ENCODE measurements at regions not wholly inside any gene's neighbourhood (a gene's known extent, or its start where the extent isn't known, plus 50 kb on each side); places are given as distances from the start of the nearest gene placed in this dataset.
A peak's percentile ranks its signal among the peaks of the same experiment; 100 is the strongest.

- Histone ChIP-seq H3K79me2 (ENCODE audit: control insufficient read depth, low read length) (no peaks in the 10 kb centered on the region), H3K27ac (ENCODE audit: low read depth, low read length) (no peak overlapping the region), H4K20me1 (ENCODE audit: control insufficient read depth, insufficient read depth, low read depth, low read length) (no peaks in the 10 kb centered on the region), H3K4me1 (ENCODE audit: control insufficient read depth, low read length) (no peaks in the 10 kb centered on the region), H3K4me2 (ENCODE audit: low read length) (no peak overlapping the region), H3K27me3 (ENCODE audit: control insufficient read depth, low read length) (peaks cover 5% of the 10 kb centered on the region; the same call in 1 of the 2 replicates), H3K9me2 (replicated peaks; ENCODE audit: control insufficient read depth, low read length) (no peaks in the 10 kb centered on the region), H3K4me3 (ENCODE audit: low read length) (no peak overlapping the region), H3K36me3 (ENCODE audit: control insufficient read depth, low read length) (no peaks in the 10 kb centered on the region), H3K9me3 (ENCODE audit: control insufficient read depth, insufficient read depth, low read length) (no peaks in the 10 kb centered on the region), H3F3A (ENCODE audit: control insufficient read depth, insufficient read depth) (no peaks in the 10 kb centered on the region)
- TF ChIP-seq EZH2phosphoT487 (IDR thresholded peaks at IDR 0.05; ENCODE audit: borderline replicate concordance, low read length): no peak
- TF ChIP-seq, protein P1, sequence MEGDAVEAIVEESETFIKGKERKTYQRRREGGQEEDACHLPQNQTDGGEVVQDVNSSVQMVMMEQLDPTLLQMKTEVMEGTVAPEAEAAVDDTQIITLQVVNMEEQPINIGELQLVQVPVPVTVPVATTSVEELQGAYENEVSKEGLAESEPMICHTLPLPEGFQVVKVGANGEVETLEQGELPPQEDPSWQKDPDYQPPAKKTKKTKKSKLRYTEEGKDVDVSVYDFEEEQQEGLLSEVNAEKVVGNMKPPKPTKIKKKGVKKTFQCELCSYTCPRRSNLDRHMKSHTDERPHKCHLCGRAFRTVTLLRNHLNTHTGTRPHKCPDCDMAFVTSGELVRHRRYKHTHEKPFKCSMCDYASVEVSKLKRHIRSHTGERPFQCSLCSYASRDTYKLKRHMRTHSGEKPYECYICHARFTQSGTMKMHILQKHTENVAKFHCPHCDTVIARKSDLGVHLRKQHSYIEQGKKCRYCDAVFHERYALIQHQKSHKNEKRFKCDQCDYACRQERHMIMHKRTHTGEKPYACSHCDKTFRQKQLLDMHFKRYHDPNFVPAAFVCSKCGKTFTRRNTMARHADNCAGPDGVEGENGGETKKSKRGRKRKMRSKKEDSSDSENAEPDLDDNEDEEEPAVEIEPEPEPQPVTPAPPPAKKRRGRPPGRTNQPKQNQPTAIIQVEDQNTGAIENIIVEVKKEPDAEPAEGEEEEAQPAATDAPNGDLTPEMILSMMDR (IDR thresholded peaks at IDR 0.05; ENCODE audit: low read depth, low read length, poor library complexity, severe bottlenecking): no peak
Measured at GRCh38 chr1:94339206-94339927, 78.8 kb upstream of the ABCD3 start.

GRCh38 chr1:94336991-94337390 is 81.2 kb upstream of the ABCD3 start:
- Histone ChIP-seq H3K4me2 (ENCODE audit: low read length) (no peak overlapping the region), H3K4me3 (ENCODE audit: low read length) (no peak overlapping the region), H3K9me2 (replicated peaks; ENCODE audit: control insufficient read depth, low read length) (no peaks in the 10 kb centered on the region), H3K79me2 (ENCODE audit: control insufficient read depth, low read length) (no peaks in the 10 kb centered on the region), H4K20me1 (ENCODE audit: control insufficient read depth, insufficient read depth, low read depth, low read length) (no peaks in the 10 kb centered on the region), H3K27ac (ENCODE audit: low read depth, low read length) (no peak overlapping the region), H3F3A (ENCODE audit: control insufficient read depth, insufficient read depth) (no peaks in the 10 kb centered on the region), H3K9me3 (ENCODE audit: control insufficient read depth, insufficient read depth, low read length) (no peaks in the 10 kb centered on the region), H3K36me3 (ENCODE audit: control insufficient read depth, low read length) (no peaks in the 10 kb centered on the region), H3K27me3 (ENCODE audit: control insufficient read depth, low read length) (peaks cover 5% of the 10 kb centered on the region; the same call in 1 of the 2 replicates), H3K4me1 (ENCODE audit: control insufficient read depth, low read length) (no peaks in the 10 kb centered on the region)
- no peak for TF ChIP-seq EZH2phosphoT487 (IDR thresholded peaks at IDR 0.05; ENCODE audit: borderline replicate concordance, low read length)
- TF ChIP-seq, protein P1 (IDR thresholded peaks at IDR 0.05; ENCODE audit: low read depth, low read length, poor library complexity, severe bottlenecking): no peak

DNA sequence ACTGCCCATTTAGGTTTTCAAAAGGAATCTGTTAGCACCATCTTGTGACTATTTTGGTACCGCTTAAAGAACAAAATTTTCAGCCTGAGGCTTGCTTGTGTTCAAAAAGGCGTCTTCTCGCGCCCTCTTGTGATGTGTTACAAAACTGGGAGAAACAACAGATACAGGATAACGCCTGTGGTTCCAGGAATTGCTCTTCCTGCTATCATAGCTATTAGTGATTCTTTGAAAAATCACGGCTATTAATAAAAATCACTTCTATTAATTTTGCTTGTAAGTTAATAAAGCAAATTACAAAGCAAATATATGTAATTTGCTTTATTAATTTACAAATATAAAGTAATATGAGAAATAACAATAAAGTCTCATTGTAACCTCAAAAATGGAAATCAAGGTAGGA is 82.2 kb upstream of the ABCD3 start:
- Histone ChIP-seq H3F3A (ENCODE audit: control insufficient read depth, insufficient read depth) (no peaks in the 10 kb centered on the region), H3K9me2 (replicated peaks; ENCODE audit: control insufficient read depth, low read length) (no peaks in the 10 kb centered on the region), H3K4me2 (ENCODE audit: low read length) (no peak overlapping the region), H3K4me3 (ENCODE audit: low read length) (no peak overlapping the region), H3K9me3 (ENCODE audit: control insufficient read depth, insufficient read depth, low read length) (no peaks in the 10 kb centered on the region), H3K79me2 (ENCODE audit: control insufficient read depth, low read length) (no peaks in the 10 kb centered on the region), H3K4me1 (ENCODE audit: control insufficient read depth, low read length) (no peaks in the 10 kb centered on the region), H3K36me3 (ENCODE audit: control insufficient read depth, low read length) (no peaks in the 10 kb centered on the region), H3K27ac (ENCODE audit: low read depth, low read length) (no peak overlapping the region), H4K20me1 (ENCODE audit: control insufficient read depth, insufficient read depth, low read depth, low read length) (no peaks in the 10 kb centered on the region), H3K27me3 (ENCODE audit: control insufficient read depth, low read length) (peaks cover 5% of the 10 kb centered on the region; the same call in 1 of the 2 replicates)
- no peak for TF ChIP-seq EZH2phosphoT487 (IDR thresholded peaks at IDR 0.05; ENCODE audit: borderline replicate concordance, low read length)
- TF ChIP-seq, protein P1 (IDR thresholded peaks at IDR 0.05; ENCODE audit: low read depth, low read length, poor library complexity, severe bottlenecking): peak; percentile 22

All from DOHH2 (cell line).